Activated CD4-positive, alpha-beta T cell treated with anti-CD3 and anti-CD28 coated beads, Interleukin-10, Interleukin-2, amounts not matched to agents 100 ng/mL and 50 ng/mL, durations not matched to agents 16 hours and 8 hours (primary cell): ENCODE measurements at regions not wholly inside any gene's neighbourhood (a gene's known extent, or its start where the extent isn't known, plus 50 kb on each side); places are given as distances from the start of the nearest gene placed in this dataset.
A peak's percentile ranks its signal among the peaks of the same experiment; 100 is the strongest.

Source experiments
- DNase-seq: peaks from one replicate; pipeline ENCODE4 v3.0.0-alpha.2; 2020

GRCh38 chr18:34647251-34647650 is 62.8 kb upstream of the DTNA start:
- no peak for DNase-seq

GRCh38 chr18:34648269-34648985 is 61.7 kb upstream of the DTNA start:
- no peak for DNase-seq

- no peak for DNase-seq
Observed at GRCh38 chr18:34649080-34649479, 61.0 kb upstream of the DTNA start.

- DNase-seq = no peak
Observed at GRCh38 chr18:34650121-34650545, 60.0 kb upstream of the DTNA start.

- DNase-seq = no peak
Observed at GRCh38 chr18:34651586-34652369, 58.3 kb upstream of the DTNA start.

GRCh38 chr18:34655131-34655530 is 55.0 kb upstream of the DTNA start:
- no peak for DNase-seq

- DNase-seq = no peak
Observed at GRCh38 chr18:34657860-34658500, 52.1 kb upstream of the DTNA start.

GRCh38 chr18:34659579-34660517 is 50.2 kb upstream of the DTNA start:
- peak; percentile 8 for DNase-seq
